Adrenal gland (tissue), 9 donors: ENCODE measurements at regions not wholly inside any gene's neighbourhood (a gene's known extent, or its start where the extent isn't known, plus 50 kb on each side); places are given as distances from the start of the nearest gene placed in this dataset.

Experiments used
- DNase-seq, 7 donors: peaks; one replicate each; pipeline ENCODE4 v3.0.0-alpha.2; 2019 to 2020
- H3K27ac ChIP-seq, 5 donors: fragments of 200-600 bp; sonication (generic) in 4 of 5; 1 replicate in 3 of 5; 2 replicates in 2 of 5; pipeline versions ENCODE4 v1.5.1 to v1.8.0; 2016 to 2020; ENCODE audit warnings: mild to moderate bottlenecking in 1 of 5
- H3K27me3 ChIP-seq: fragments of 200-600 bp; 2 replicates; pipeline ENCODE4 v1.8.0; 2021
- H3K36me3 ChIP-seq, 2 donors: fragments of 200-600 bp; replicated peaks in 1 of 2; 1 replicate in 1 of 2; 2 replicates in 1 of 2; pipeline versions ENCODE4 v1.5.1 to v1.8.0; 2018 to 2022
- H3K4me1 ChIP-seq, 2 donors: fragments of 200-600 bp; replicated peaks in 1 of 2; 1 replicate in 1 of 2; 2 replicates in 1 of 2; pipeline versions ENCODE4 v1.5.1 to v1.8.0; 2018 to 2021
- H3K4me3 ChIP-seq, 4 donors: fragments of 200-600 bp; sonication (generic) in 3 of 4; one replicate each; pipeline ENCODE4 v1.5.1; 2016 to 2018
- H3K9me3 ChIP-seq, 3 donors: fragments of 200-600 bp; sonication (generic) in 1 of 3; replicated peaks in 1 of 3; 1 replicate in 2 of 3; 2 replicates in 1 of 3; pipeline versions ENCODE4 v1.5.1 to v1.8.0; 2016 to 2021
- CTCF ChIP-seq, 6 experiments: fragments of 450-650 bp in 4 of 6; fragments of 200-600 bp in 2 of 6; sonication (generic) in 1 of 6; IDR thresholded peaks; 1 replicate in 5 of 6; 2 replicates in 1 of 6; pipeline versions ENCODE4 v1.5.1 to v1.8.0; 2016 to 2021; ENCODE audit warnings: antibody characterized with exemption in 6 of 6, mild to moderate bottlenecking in 2 of 6, moderate library complexity in 1 of 6
- POLR2A ChIP-seq, 2 donors: fragments of 450-650 bp; IDR thresholded peaks; one replicate each; pipeline ENCODE4 v1.6.1; 2017; ENCODE audit warnings: antibody characterized with exemption in 2 of 2, mild to moderate bottlenecking in 2 of 2, moderate library complexity in 1 of 2
- WGBS, 4 donors: extraction: QIAGEN DNeasy Blood & Tissue Kit in 2 of 4; methylation state at CpG; one replicate each; pipeline versions ENCODE4 v1.1.5 to v1.1.7; 2013 to 2017; 5-methylcytosine and 5-hydroxymethylcytosine counted together
- intact Hi-C, 2 donors: fragments of 100-400 bp; cut with DNase I; formaldehyde crosslinking; loops; one replicate each; pipeline versions ENCODE4 v1.14.1 to v1.15.0; 2022 to 2023
- donor health status: healthy with polysubstance abuse.
- donor health status: Bipolar disorder and iron deficiency.
- donor health status: DM: yes; HTN: yes; CAD: no.
- donor health status: DM: no; HTN: no; CAD: no.
- donor health status: DM: no; HTN: no; CAD: no.

DNA sequence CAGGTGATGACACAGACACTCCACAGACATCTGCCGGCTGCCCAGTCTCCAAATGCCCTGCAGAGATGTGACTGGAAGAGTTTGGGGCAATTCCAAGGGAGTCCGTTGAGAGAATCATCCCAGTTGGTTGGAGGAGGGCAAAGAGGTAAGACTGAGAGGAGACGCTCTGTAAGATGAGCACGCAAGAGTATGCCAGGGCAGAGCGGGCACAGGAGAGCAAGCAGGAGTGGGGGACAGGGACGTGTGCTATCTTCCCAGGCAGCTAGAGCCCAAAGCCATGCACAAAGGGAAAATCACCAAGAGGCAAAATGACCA is 156.3 kb upstream of the TSHZ3 start:
- intact Hi-C loops = no loop called here
- H3K9me3 ChIP-seq = no peaks in the 10 kb centered on the region
- no peak for TF ChIP-seq CTCF (IDR thresholded peaks at IDR 0.05)
- TF ChIP-seq POLR2A (IDR thresholded peaks at IDR 0.05) = no peak
- H3K36me3 ChIP-seq = no peaks in the 10 kb centered on the region
- WGBS, 4 donors = 81 to 91% (median 86%) methylated on average over 6 of the region's 6 CpGs
- H3K27me3 ChIP-seq = no peaks in the 10 kb centered on the region
- no peak for DNase-seq
- no peaks in the 10 kb centered on the region for H3K4me1 ChIP-seq
- H3K4me3 ChIP-seq = no peak overlapping the region
- H3K27ac ChIP-seq = no peak overlapping the region

DNA sequence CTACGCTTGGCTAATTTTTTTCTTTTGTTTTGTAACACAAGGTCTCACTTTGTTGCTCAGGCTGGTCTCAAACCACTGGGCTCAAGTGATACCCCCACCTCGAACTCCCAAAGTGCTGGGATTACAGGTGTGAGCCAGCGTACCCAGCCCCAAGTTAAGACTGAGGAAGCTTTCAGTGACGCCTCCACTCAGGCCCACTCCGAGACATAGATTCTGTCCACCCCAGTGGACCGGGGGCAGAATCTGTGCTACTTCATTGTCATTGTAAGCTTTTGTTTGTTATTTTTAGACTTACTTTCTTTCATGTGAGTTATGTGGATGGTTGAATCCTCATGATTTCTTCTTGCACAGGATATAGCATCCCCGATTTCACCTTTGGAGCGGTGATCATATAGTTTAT is 156.9 kb upstream of the TSHZ3 start:
- Histone ChIP-seq H3K4me3 (no peak overlapping the region), H3K36me3 (no peaks in the 10 kb centered on the region), H3K27ac (no peak overlapping the region), H3K9me3 (no peaks in the 10 kb centered on the region), H3K27me3 (no peaks in the 10 kb centered on the region), H3K4me1 (no peaks in the 10 kb centered on the region)
- intact Hi-C loops = no loop called here
- WGBS, 4 donors = 78 to 82% (median 80%) methylated on average over 8 of the region's 8 CpGs
- no peak for DNase-seq
- TF ChIP-seq POLR2A (IDR thresholded peaks at IDR 0.05) (no peak), CTCF (IDR thresholded peaks at IDR 0.05) (no peak)

DNA sequence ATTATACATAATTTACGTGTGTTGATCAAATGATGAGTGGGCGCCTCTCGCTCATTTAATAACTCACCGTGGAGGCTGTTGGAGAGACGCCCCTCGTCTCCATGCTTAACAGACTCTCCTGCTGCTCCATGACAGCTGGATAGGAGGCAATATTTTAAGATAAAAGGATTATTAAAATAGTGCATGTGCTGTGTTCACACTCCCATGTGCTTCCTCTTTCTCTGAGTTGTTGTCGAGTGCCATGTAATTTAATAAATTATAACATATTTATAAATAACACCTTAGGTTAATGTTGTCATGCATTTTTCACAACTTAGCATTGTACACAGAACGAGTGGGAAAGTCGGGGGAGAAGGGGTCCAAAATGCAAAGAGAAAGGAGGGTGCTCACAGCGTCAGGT is 161.4 kb upstream of the TSHZ3 start:
- Histone ChIP-seq H3K4me1 (no peaks in the 10 kb centered on the region), H3K27ac (no peak overlapping the region), H3K4me3 (no peak overlapping the region), H3K36me3 (no peaks in the 10 kb centered on the region), H3K27me3 (no peaks in the 10 kb centered on the region), H3K9me3 (no peaks in the 10 kb centered on the region)
- 78 to 86% (median 79%) methylated on average over 10 of the region's 10 CpGs for WGBS, 4 donors
- intact Hi-C loops = no loop called here
- no peak for DNase-seq
- no peak for TF ChIP-seq POLR2A (IDR thresholded peaks at IDR 0.05)
- no peak for TF ChIP-seq CTCF (IDR thresholded peaks at IDR 0.05)

- no peak for DNase-seq
These were observed 161.9 kb upstream of the TSHZ3 start for GRCh38 chr19:31511098-31511497.

More at GRCh38 chr19:31511098-31511497, 161.9 kb upstream of the TSHZ3 start:
- 76 to 84% (median 81%) methylated on average over 3 of the region's 3 CpGs for WGBS, 4 donors
- TF ChIP-seq POLR2A (IDR thresholded peaks at IDR 0.05) (no peak), CTCF (IDR thresholded peaks at IDR 0.05) (no peak)
- no peaks in the 10 kb centered on the region for H3K27me3 ChIP-seq
- no peak overlapping the region for H3K4me3 ChIP-seq
- intact Hi-C loops = no loop called here
- H3K36me3 ChIP-seq = no peaks in the 10 kb centered on the region
- H3K4me1 ChIP-seq = no peaks in the 10 kb centered on the region
- no peaks in the 10 kb centered on the region for H3K9me3 ChIP-seq
- no peak overlapping the region for H3K27ac ChIP-seq
